HEK293T (cell line): ENCODE measurements at regions not wholly inside any gene's neighbourhood (a gene's known extent, or its start where the extent isn't known, plus 50 kb on each side); places are given as distances from the start of the nearest gene placed in this dataset.

Source experiments
- CTCF ChIA-PET: fragments of 350-600 bp; formaldehyde crosslinking; extraction: SDS; loops from one replicate; lab custom pipeline; 2021; ENCODE audit warnings: antibody characterized with exemption, inconsistent platforms; lab: Yijun Ruan, JAX
- POLR2A ChIA-PET: fragments of 350-600 bp; formaldehyde crosslinking; extraction: SDS; loops from one replicate; lab custom pipeline; 2020; ENCODE audit warnings: antibody characterized with exemption, inconsistent platforms; lab: Yijun Ruan, JAX
- DNase-seq: peaks from one replicate; pipeline ENCODE4 v3.0.0; 2012; ENCODE audit warnings: mixed read lengths; ENCODE audit errors: extremely low spot score
- ARNT ChIP-seq: fragments of 450-650 bp; IDR thresholded peaks from 2 replicates; pipeline ENCODE4 v1.6.1; 2017; ENCODE audit warnings: mild to moderate bottlenecking
- BHLHE40 ChIP-seq: fragments of 450-650 bp; IDR thresholded peaks from 2 replicates; pipeline ENCODE4 v1.6.1; 2016; ENCODE audit warnings: mild to moderate bottlenecking, moderate library complexity, borderline replicate concordance
- CTBP1 ChIP-seq: fragments of 450-650 bp; IDR thresholded peaks from 2 replicates; pipeline ENCODE4 v1.6.1; 2016; ENCODE audit warnings: borderline replicate concordance
- ELF4 ChIP-seq: fragments of 450-650 bp; IDR thresholded peaks from 2 replicates; pipeline ENCODE4 v1.6.1; 2017; ENCODE audit warnings: antibody characterized with exemption
- FOXA1 ChIP-seq: fragments of 450-650 bp; IDR thresholded peaks from 2 replicates; pipeline ENCODE4 v1.6.1; 2016; ENCODE audit warnings: mild to moderate bottlenecking
- FOXK2 ChIP-seq: fragments of 450-650 bp; IDR thresholded peaks from 2 replicates; pipeline ENCODE4 v1.6.1; 2016; ENCODE audit warnings: mild to moderate bottlenecking
- FOXM1 ChIP-seq: fragments of 450-650 bp; IDR thresholded peaks from 2 replicates; pipeline ENCODE4 v1.6.1; 2017; ENCODE audit warnings: mild to moderate bottlenecking, borderline replicate concordance
- HDGF ChIP-seq: fragments of 450-650 bp; IDR thresholded peaks from 2 replicates; pipeline ENCODE4 v1.6.1; 2017; ENCODE audit warnings: antibody characterized with exemption, borderline replicate concordance
- L3MBTL2 ChIP-seq: fragments of 450-650 bp; conservative IDR thresholded peaks from 2 replicates; pipeline ENCODE4 v1.6.1; 2016; ENCODE audit warnings: mild to moderate bottlenecking
- LEF1 ChIP-seq: fragments of 450-650 bp; IDR thresholded peaks from 2 replicates; pipeline ENCODE4 v1.6.1; 2017; ENCODE audit warnings: mild to moderate bottlenecking, borderline replicate concordance
- NFRKB ChIP-seq: fragments of 450-650 bp; IDR thresholded peaks from 2 replicates; pipeline ENCODE4 v1.6.1; 2016; ENCODE audit warnings: mild to moderate bottlenecking, moderate library complexity
- PKNOX1 ChIP-seq: fragments of 450-650 bp; IDR thresholded peaks from 2 replicates; pipeline ENCODE4 v1.6.1; 2016
- SP1 ChIP-seq: fragments of 450-650 bp; IDR thresholded peaks from 2 replicates; pipeline ENCODE4 v1.6.1; 2017
- SUZ12 ChIP-seq: fragments of 450-650 bp; IDR thresholded peaks from 2 replicates; pipeline ENCODE4 v1.6.1; 2016; ENCODE audit warnings: mild to moderate bottlenecking
- TARDBP ChIP-seq: fragments of 450-650 bp; IDR thresholded peaks from 2 replicates; pipeline ENCODE4 v1.6.1; 2016
- ZNF384 ChIP-seq: fragments of 450-650 bp; IDR thresholded peaks from 2 replicates; pipeline ENCODE4 v1.6.1; 2016

GRCh38 chr5:125836256-125836655 lies 587.0 kb upstream of the GRAMD2B start:
- ChIA-PET CTCF (interaction anchor here (1.1 to 1.5 kb wide), 3 partner anchors 13 to 439 kb away, joined by 3 to 10 read pairs (median 5); no protein-coding TSS in a partner anchor), POLR2A (no interaction called here)

GRCh38 chr5:125837866-125838265 lies 585.3 kb upstream of the GRAMD2B start:
- TF ChIP-seq ZNF384 (no peak), BHLHE40 (no peak), SUZ12 (no peak), L3MBTL2 (no peak), CTBP1 (no peak), SP1 (no peak), LEF1 (no peak), ARNT (no peak), NFRKB (no peak), FOXM1 (no peak)
- ChIA-PET POLR2A (no interaction called here), CTCF (no interaction called here)
- no peak for DNase-seq

More at GRCh38 chr5:125836256-125836655, 587.0 kb upstream of the GRAMD2B start:
- TF ChIP-seq LEF1 (no peak), SP1 (no peak), BHLHE40 (no peak), ELF4 (no peak), HDGF (no peak), FOXA1 (no peak), SUZ12 (no peak), ZNF384 (no peak), L3MBTL2 (no peak), ARNT (no peak), NFRKB (no peak)
- DNase-seq: no peak

GRCh38 chr5:125847561-125847960 lies 575.6 kb upstream of the GRAMD2B start:
- no peak for DNase-seq
- ChIA-PET CTCF (no interaction called here), POLR2A (no interaction called here)
- no peak for TF ChIP-seq FOXM1
- no peak for TF ChIP-seq L3MBTL2
- no peak for TF ChIP-seq TARDBP
- no peak for TF ChIP-seq SUZ12
- no peak for TF ChIP-seq PKNOX1
- TF ChIP-seq FOXK2: no peak
- TF ChIP-seq CTBP1: no peak
- TF ChIP-seq NFRKB: no peak
- TF ChIP-seq ZNF384: no peak
- no peak for TF ChIP-seq HDGF
- TF ChIP-seq ELF4: no peak
- TF ChIP-seq LEF1: no peak
- TF ChIP-seq SP1: no peak
- TF ChIP-seq BHLHE40: no peak
- no peak for TF ChIP-seq ARNT
- no peak for TF ChIP-seq FOXA1

- ChIA-PET POLR2A (no interaction called here), CTCF (no interaction called here)
- DNase-seq: no peak
- TF ChIP-seq ELF4 (no peak), SP1 (no peak), CTBP1 (no peak)
Measured at GRCh38 chr5:125848751-125849150, 574.5 kb upstream of the GRAMD2B start.

GRCh38 chr5:125856949-125857348 lies 566.3 kb upstream of the GRAMD2B start:
- TF ChIP-seq NFRKB (no peak), TARDBP (no peak), FOXK2 (no peak), FOXA1 (no peak)
- DNase-seq: no peak
- CTCF ChIA-PET: no interaction called here
- POLR2A ChIA-PET: no interaction called here

GRCh38 chr5:125863579-125863978 lies 559.6 kb upstream of the GRAMD2B start:
- TF ChIP-seq CTBP1 (no peak), PKNOX1 (peak; percentile 62; the same call in 1 of the 2 replicates), FOXK2 (no peak), ARNT (no peak), ZNF384 (no peak), SUZ12 (no peak), HDGF (no peak), NFRKB (no peak)
- ChIA-PET CTCF (no interaction called here), POLR2A (no interaction called here)
- no peak for DNase-seq

- CTCF ChIA-PET: no interaction called here
- DNase-seq: no peak
- POLR2A ChIA-PET: no interaction called here
- TF ChIP-seq SUZ12 (no peak), L3MBTL2 (no peak), BHLHE40 (no peak), PKNOX1 (no peak), HDGF (no peak), SP1 (no peak), ARNT (no peak), FOXK2 (no peak), ZNF384 (no peak), FOXA1 (no peak), TARDBP (no peak), NFRKB (no peak), LEF1 (no peak)
Measured at GRCh38 chr5:125865166-125865815, 557.9 kb upstream of the GRAMD2B start.
